DOHH2 (cell line): ENCODE measurements at regions not wholly inside any gene's neighbourhood (a gene's known extent, or its start where the extent isn't known, plus 50 kb on each side); places are given as distances from the start of the nearest gene placed in this dataset.
"Not testable (repeated sequence)": the region's sequence is repeated elsewhere in the genome, so short reads cannot be mapped to it uniquely, and the experiment has no call there.

Experiments used
- H3F3A ChIP-seq: fragments of 200-600 bp; sonication (generic), shearing (Covaris generic); 2 replicates; pipeline ENCODE4 v1.6.0; 2016; ENCODE audit warnings: antibody characterized with exemption, mild to moderate bottlenecking; ENCODE audit not compliant: control insufficient read depth, insufficient read depth
- H3K27ac ChIP-seq: fragments of 200-600 bp; sonication (generic); 2 replicates; pipeline ENCODE4 v1.5.1; 2014; ENCODE audit warnings: low read depth, mild to moderate bottlenecking, low read length, moderate library complexity
- H3K27me3 ChIP-seq: fragments of 200-600 bp; sonication (generic); 2 replicates; pipeline ENCODE4 v1.6.1; 2014; ENCODE audit warnings: mild to moderate bottlenecking, low read length, mixed read lengths; ENCODE audit not compliant: control insufficient read depth
- H3K36me3 ChIP-seq: fragments of 200-600 bp; sonication (generic); 2 replicates; pipeline ENCODE4 v1.6.1; 2014; ENCODE audit warnings: mild to moderate bottlenecking, low read length, moderate library complexity, mixed read lengths; ENCODE audit not compliant: control insufficient read depth
- H3K4me1 ChIP-seq: fragments of 200-600 bp; sonication (generic); 2 replicates; pipeline ENCODE4 v1.6.1; 2014; ENCODE audit warnings: mild to moderate bottlenecking, low read length, mixed read lengths; ENCODE audit not compliant: control insufficient read depth
- H3K4me2 ChIP-seq: fragments of 200-600 bp; sonication (generic); 2 replicates; pipeline ENCODE4 v1.6.0; 2014; ENCODE audit warnings: mild to moderate bottlenecking, low read length, moderate library complexity
- H3K4me3 ChIP-seq: fragments of 200-600 bp; sonication (generic); 2 replicates; pipeline ENCODE4 v1.5.1; 2014; ENCODE audit warnings: mild to moderate bottlenecking, low read length, mixed read lengths
- H3K79me2 ChIP-seq: fragments of 200-600 bp; sonication (generic); 2 replicates; pipeline ENCODE4 v1.6.1; 2014; ENCODE audit warnings: mild to moderate bottlenecking, low read length, mixed read lengths; ENCODE audit not compliant: control insufficient read depth
- H3K9me2 ChIP-seq: fragments of 200-600 bp; sonication (generic); replicated peaks from 2 replicates; pipeline ENCODE4 v1.6.1; 2014; ENCODE audit warnings: mild to moderate bottlenecking, low read length, mixed read lengths; ENCODE audit not compliant: control insufficient read depth
- H3K9me3 ChIP-seq: fragments of 200-600 bp; sonication (generic); 2 replicates; pipeline ENCODE4 v1.6.1; 2014; ENCODE audit warnings: antibody characterized with exemption, low read length, mixed read lengths; ENCODE audit not compliant: control insufficient read depth, insufficient read depth
- H4K20me1 ChIP-seq: fragments of 200-600 bp; sonication (generic); 2 replicates; pipeline ENCODE4 v1.6.0; 2014; ENCODE audit warnings: low read depth, mild to moderate bottlenecking, antibody characterized with exemption, low read length, moderate library complexity; ENCODE audit not compliant: control insufficient read depth, insufficient read depth

DNA sequence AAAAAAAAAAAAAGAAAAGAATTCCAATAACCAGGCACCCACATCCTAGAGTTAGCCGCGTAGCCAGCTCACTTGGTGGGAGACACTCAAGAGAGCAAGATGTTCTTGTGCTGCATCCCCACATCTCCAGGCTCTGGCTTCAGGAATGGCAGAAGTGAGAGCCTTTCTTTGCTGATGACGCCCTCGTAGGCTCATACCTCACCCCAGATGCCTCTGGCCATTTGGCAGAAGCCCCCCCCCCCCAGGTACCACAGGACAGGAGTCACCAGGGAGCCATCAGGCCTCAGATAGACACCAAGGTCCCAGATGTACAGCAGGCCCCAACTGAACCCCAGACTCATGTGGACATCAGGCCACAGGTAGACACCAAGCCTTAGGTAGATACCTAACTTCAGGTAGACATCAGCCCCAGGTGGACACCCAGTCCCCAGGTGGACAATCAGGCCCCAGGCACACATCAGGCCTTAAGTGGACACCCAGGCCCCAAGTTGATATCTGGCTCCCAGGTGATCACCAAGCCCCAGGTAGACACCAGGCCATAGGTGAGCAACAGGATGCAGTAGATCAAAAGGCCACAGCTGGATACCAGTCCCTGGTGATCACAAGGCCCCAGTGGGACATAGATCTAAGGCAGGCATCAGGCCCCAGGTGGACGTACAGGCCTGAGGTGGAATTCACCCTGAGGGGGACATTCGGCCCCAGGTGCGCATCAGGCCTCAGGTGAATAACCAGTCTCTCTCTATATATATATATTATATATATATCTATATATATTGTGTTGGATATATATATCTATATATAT lies 202.5 kb downstream of the POTEM start:
- H3K9me3 ChIP-seq, result peaks cover 11% of the 10 kb centered on the region; the same call in 1 of the 2 replicates

DNA sequence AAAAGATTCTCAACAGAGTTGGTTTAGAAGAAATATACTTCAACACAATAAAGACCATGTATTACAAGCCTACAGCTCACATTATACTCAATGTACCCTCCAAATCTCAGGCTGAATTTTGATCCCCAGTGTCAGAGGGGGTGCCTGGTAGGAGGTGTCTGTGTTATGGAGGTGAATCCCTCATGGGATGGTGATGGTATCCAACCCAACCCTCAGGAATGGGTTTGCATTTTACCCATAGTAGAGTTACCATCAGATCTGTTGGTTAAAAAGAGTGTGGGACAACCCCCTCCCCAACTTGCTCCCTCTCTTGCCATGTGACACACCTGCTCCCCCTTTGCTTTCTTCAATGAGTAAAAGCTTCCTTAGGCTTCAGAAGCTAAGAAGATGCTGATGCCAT lies 205.5 kb downstream of the POTEM start:
- not testable (repeated sequence) for H3K27me3 ChIP-seq, H3K4me3 ChIP-seq, H4K20me1 ChIP-seq, H3K9me3 ChIP-seq, H3K36me3 ChIP-seq, H3K4me1 ChIP-seq, H3K9me2 ChIP-seq, H3K4me2 ChIP-seq, H3K27ac ChIP-seq, H3F3A ChIP-seq, H3K79me2 ChIP-seq

More for the DNA sequence above, 202.5 kb downstream of the POTEM start:
- H3K4me3 ChIP-seq, H3F3A ChIP-seq, H3K27ac ChIP-seq, H4K20me1 ChIP-seq, H3K4me2 ChIP-seq, H3K9me2 ChIP-seq, H3K79me2 ChIP-seq, H3K27me3 ChIP-seq, H3K36me3 ChIP-seq, H3K4me1 ChIP-seq: not testable (repeated sequence)

DNA sequence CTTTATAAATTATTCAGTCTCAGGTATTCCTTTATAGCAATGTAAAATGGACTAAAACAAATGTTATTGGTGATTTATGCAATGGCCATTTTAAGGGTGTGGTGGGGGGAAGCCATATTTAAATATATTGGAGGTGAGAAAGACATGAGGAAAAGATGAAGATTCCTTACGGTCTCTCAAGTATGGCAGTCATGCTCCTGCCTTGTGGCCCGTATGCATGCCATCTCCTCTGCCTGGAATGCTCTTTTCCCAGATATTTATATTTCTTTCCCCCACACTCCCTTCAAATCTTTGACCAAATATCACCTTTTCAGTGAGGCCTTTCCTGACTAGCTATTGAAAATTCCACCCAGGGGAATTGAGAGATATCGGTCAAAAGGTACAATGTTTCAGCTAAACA lies 206.0 kb downstream of the POTEM start:
- not testable (repeated sequence) for H3K9me2 ChIP-seq, H3K27me3 ChIP-seq, H4K20me1 ChIP-seq, H3K4me1 ChIP-seq, H3K9me3 ChIP-seq, H3F3A ChIP-seq, H3K4me2 ChIP-seq, H3K36me3 ChIP-seq, H3K4me3 ChIP-seq, H3K27ac ChIP-seq, H3K79me2 ChIP-seq

DNA sequence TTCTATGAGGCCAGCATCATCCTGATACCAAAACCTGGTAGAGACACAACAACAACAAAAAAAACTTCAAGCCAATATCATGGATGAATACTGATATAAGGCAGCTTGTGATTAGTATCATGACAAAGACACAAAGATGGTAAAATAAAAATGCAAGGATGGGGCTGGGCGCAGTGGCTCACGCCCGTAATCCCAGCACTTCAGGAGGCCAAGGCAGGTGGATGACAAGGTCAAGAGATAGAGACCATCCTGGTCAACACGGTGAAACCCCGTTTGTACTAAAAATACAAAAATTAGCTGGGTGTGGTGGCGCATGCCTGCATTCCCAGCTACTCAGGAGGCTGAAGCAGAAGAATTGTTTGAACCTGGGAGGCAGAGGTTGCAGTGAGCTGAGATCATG lies 210.2 kb downstream of the POTEM start:
- H3K9me2 ChIP-seq, H3K27me3 ChIP-seq, H3K4me3 ChIP-seq, H3K9me3 ChIP-seq, H3K79me2 ChIP-seq, H3F3A ChIP-seq, H3K4me2 ChIP-seq, H3K4me1 ChIP-seq, H4K20me1 ChIP-seq, H3K36me3 ChIP-seq, H3K27ac ChIP-seq: not testable (repeated sequence)

DNA sequence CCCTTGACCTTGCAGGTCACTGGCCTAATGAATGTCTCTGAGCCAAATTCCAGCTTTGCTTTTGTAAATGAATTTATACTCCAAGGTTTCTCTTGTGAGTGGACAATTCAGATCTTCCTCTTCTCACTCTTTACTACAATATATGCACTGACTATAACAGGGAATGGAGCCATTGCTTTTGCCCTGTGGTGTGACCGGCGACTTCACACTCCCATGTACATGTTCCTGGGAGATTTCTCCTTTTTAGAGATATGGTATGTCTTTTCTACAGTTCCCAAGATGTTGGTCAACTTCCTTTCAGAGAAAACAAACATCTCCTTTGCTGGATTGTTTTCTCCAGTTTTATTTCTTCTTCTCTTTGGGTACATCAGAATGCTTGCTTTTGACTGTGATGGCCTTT lies 213.1 kb downstream of the POTEM start:
- not testable (repeated sequence) for H3K27ac ChIP-seq, H3K27me3 ChIP-seq, H3F3A ChIP-seq, H3K79me2 ChIP-seq, H3K4me2 ChIP-seq, H3K4me1 ChIP-seq, H3K36me3 ChIP-seq, H3K9me2 ChIP-seq, H4K20me1 ChIP-seq, H3K9me3 ChIP-seq, H3K4me3 ChIP-seq

- not testable (repeated sequence) for H3K79me2 ChIP-seq, H3K27me3 ChIP-seq, H3K4me2 ChIP-seq, H3K36me3 ChIP-seq, H3K9me3 ChIP-seq, H3K27ac ChIP-seq, H3K4me3 ChIP-seq, H3F3A ChIP-seq, H3K9me2 ChIP-seq, H4K20me1 ChIP-seq, H3K4me1 ChIP-seq
Measured at GRCh38 chr14:19180881-19181280, 213.6 kb downstream of the POTEM start.

DNA sequence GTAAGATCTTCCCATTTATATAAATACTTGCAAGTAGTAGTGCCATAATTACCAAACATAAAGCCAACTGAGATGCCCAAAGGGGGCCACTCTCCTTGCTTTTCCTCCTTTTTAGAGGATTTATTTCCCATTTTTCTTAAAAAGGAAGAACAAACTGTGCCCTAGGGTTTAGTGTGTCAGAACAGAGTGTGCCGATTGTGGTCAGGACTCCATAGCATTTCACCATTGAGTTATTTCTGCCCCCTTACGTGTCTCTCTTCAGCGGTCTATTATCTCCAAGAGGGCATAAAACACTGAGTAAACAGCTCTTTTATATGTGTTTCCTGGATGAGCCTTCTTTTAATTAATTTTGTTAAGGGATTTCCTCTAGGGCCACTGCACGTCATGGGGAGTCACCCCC lies 227.9 kb downstream of the POTEM start:
- not testable (repeated sequence) for H3K27ac ChIP-seq, H3K9me2 ChIP-seq, H3K4me1 ChIP-seq, H3K4me3 ChIP-seq, H3K36me3 ChIP-seq, H3K27me3 ChIP-seq, H4K20me1 ChIP-seq, H3F3A ChIP-seq, H3K4me2 ChIP-seq, H3K9me3 ChIP-seq, H3K79me2 ChIP-seq

DNA sequence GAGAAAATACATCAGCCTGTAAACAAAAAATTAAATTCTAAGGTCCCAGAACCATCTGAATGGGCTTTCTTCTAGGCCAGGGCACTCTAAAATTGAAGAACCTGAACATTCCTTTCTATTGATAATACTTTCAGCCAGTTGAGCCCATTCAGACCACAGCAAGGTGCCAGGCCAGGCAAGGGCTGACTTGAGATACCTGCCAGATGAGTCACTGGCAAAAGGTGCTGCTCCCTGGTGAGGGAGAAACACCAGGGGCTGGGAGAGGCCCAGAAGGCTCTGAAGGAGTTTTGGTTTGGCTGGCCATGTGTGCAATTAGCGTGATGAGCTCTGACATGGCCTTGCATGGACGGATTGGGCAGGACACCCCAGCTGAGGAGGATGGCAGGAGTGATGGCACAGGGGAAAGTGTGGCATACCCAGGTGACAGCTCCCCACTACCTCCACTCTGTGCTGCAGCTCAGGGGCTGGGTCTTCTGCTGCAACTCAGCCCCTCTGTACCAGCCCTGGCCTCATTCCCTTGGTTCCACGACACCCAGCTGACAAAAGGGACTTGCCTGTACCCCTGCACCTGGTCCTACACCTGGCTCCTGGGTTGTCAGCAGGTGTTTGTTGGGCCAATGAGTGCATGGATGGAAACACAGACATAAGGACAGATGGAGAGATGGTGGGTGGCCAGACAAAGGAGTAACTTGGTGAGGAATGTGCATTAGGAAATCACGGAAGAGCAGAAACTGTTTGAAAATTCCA lies 230.4 kb downstream of the POTEM start:
- H3K4me2 ChIP-seq, H3K27ac ChIP-seq, H3K79me2 ChIP-seq, H4K20me1 ChIP-seq, H3K4me3 ChIP-seq, H3K36me3 ChIP-seq, H3K9me2 ChIP-seq, H3K4me1 ChIP-seq, H3K27me3 ChIP-seq, H3F3A ChIP-seq, H3K9me3 ChIP-seq: not testable (repeated sequence)
